GM23248 (cell line): ENCODE measurements at regions not wholly inside any gene's neighbourhood (a gene's known extent, or its start where the extent isn't known, plus 50 kb on each side); places are given as distances from the start of the nearest gene placed in this dataset.

Experiments used
- DNase-seq: peaks from one replicate; pipeline ENCODE4 v3.0.0-alpha.2; 2015
- H2AFZ ChIP-seq: fragments of 200-600 bp; sonication (generic); 2 replicates; pipeline ENCODE4 v1.6.1; 2016; ENCODE audit warnings: antibody characterized with exemption
- H3F3A ChIP-seq: fragments of 200-600 bp; sonication (generic); 2 replicates; pipeline ENCODE4 v1.6.1; 2016; ENCODE audit warnings: mild to moderate bottlenecking, antibody characterized with exemption, mixed run types; ENCODE audit not compliant: insufficient read depth
- H3K27ac ChIP-seq: fragments of 200-600 bp; sonication (generic); 2 replicates; pipeline ENCODE4 v1.5.1; 2016; ENCODE audit warnings: mild to moderate bottlenecking
- H3K27me3 ChIP-seq: fragments of 200-600 bp; sonication (generic); replicated peaks from 2 replicates; pipeline ENCODE4 v1.6.1; 2016; ENCODE audit warnings: mild to moderate bottlenecking; ENCODE audit not compliant: insufficient read depth
- H3K36me3 ChIP-seq: fragments of 200-600 bp; sonication (generic); 2 replicates; pipeline ENCODE4 v1.6.1; 2016; ENCODE audit warnings: low read depth, mild to moderate bottlenecking
- H3K4me1 ChIP-seq: fragments of 200-600 bp; sonication (generic); 2 replicates; pipeline ENCODE4 v1.6.1; 2016; ENCODE audit warnings: mild to moderate bottlenecking; ENCODE audit not compliant: insufficient read depth
- H3K4me2 ChIP-seq: fragments of 200-600 bp; sonication (generic); one replicate; pipeline ENCODE4 v1.6.1; 2016; ENCODE audit warnings: mild to moderate bottlenecking; ENCODE audit not compliant: unreplicated experiment
- H3K4me3 ChIP-seq: fragments of 200-600 bp; sonication (generic); 2 replicates; pipeline ENCODE4 v1.5.1; 2016; ENCODE audit warnings: mild to moderate bottlenecking
- H3K79me2 ChIP-seq: fragments of 200-600 bp; sonication (generic); 2 replicates; pipeline ENCODE4 v1.6.1; 2016; ENCODE audit warnings: mild to moderate bottlenecking; ENCODE audit not compliant: insufficient read depth
- H3K9ac ChIP-seq: fragments of 200-600 bp; sonication (generic); 2 replicates; pipeline ENCODE4 v1.6.1; 2016; ENCODE audit warnings: mild to moderate bottlenecking
- H3K9me2 ChIP-seq: fragments of 200-600 bp; sonication (generic); 2 replicates; pipeline ENCODE4 v1.6.1; 2016; ENCODE audit warnings: mixed run types, mild to moderate bottlenecking, moderate library complexity; ENCODE audit not compliant: insufficient read depth
- H3K9me3 ChIP-seq: fragments of 200-600 bp; sonication (generic); one replicate; pipeline ENCODE4 v1.6.1; 2017; ENCODE audit warnings: low read depth
- H4K20me1 ChIP-seq: fragments of 200-600 bp; sonication (generic); 2 replicates; pipeline ENCODE4 v1.6.0; 2016; ENCODE audit not compliant: insufficient read depth
- EZH2 ChIP-seq: fragments of 200-600 bp; sonication (generic); IDR thresholded peaks from 2 replicates; pipeline ENCODE4 v1.6.1; 2018; ENCODE audit warnings: antibody characterized with exemption, mild to moderate bottlenecking; ENCODE audit not compliant: insufficient read depth, poor library complexity, severe bottlenecking
- EZH2phosphoT487 ChIP-seq: fragments of 200-600 bp; sonication (generic); IDR thresholded peaks from 2 replicates; pipeline ENCODE4 v1.6.1; 2018; ENCODE audit warnings: antibody characterized with exemption, moderate library complexity, mild to moderate bottlenecking, low read depth; ENCODE audit not compliant: insufficient read depth
- WGBS, 2 experiments: methylation state at CpG; one replicate each; pipeline ENCODE4 v1.1.6; 2015 to 2017; ENCODE audit warnings: low lambda C conversion rate in 2 of 2, low coverage in 1 of 2; ENCODE audit errors: missing lambda C conversion rate in 2 of 2; 5-methylcytosine and 5-hydroxymethylcytosine counted together
- in situ Hi-C: fragments of 300-500 bp; cut with MboI; formaldehyde crosslinking; loops from 2 replicates; pipeline ENCODE4 v1.15.0; 2020

DNA sequence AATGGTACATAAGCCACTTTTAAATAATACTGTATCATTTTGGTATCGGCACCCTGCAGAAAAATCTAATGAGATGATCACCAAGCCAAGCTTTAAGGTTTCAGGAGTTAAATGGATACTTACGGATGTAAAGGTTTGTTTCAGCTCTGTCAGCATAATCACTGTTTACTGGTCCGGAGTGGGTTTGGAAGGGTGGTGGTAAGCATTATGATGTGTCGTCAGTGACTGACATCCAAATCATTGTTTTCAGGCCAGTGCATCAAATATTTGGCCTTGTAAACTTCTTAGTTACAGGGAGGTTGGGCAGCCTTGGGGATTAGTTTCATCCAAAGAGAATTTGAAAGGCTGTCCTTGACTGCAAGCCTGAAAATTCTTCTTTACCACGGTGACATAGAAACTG is 50.0 kb upstream of the ATL2 start:
- H3K79me2 ChIP-seq = no peaks in the 10 kb centered on the region
- H3K9me2 ChIP-seq = no peaks in the 10 kb centered on the region
- H3K27ac ChIP-seq = no peak overlapping the region
- H3K27me3 ChIP-seq = peaks cover 38% of the 10 kb centered on the region
- no peaks in the 10 kb centered on the region for H3K36me3 ChIP-seq
- 24 to 31% methylated on average over 5 of the region's 5 CpGs for WGBS, 2 experiments
- no peak overlapping the region for H2AFZ ChIP-seq
- DNase-seq = no peak
- no peaks in the 10 kb centered on the region for H3K4me1 ChIP-seq
- no peaks in the 10 kb centered on the region for H4K20me1 ChIP-seq
- no peak overlapping the region for H3K9ac ChIP-seq
- H3F3A ChIP-seq = no peaks in the 10 kb centered on the region
- no peaks in the 10 kb centered on the region for H3K9me3 ChIP-seq
- H3K4me3 ChIP-seq = no peak overlapping the region
- H3K4me2 ChIP-seq = no peak overlapping the region
- TF ChIP-seq EZH2phosphoT487 (no peak), EZH2 (no peak)
- in situ Hi-C loops = no loop called here
